ENCODE measurements at regions not wholly inside any gene's neighbourhood (a gene's known extent, or its start where the extent isn't known, plus 50 kb on each side); places are given as distances from the start of the nearest gene placed in this dataset.

DNA sequence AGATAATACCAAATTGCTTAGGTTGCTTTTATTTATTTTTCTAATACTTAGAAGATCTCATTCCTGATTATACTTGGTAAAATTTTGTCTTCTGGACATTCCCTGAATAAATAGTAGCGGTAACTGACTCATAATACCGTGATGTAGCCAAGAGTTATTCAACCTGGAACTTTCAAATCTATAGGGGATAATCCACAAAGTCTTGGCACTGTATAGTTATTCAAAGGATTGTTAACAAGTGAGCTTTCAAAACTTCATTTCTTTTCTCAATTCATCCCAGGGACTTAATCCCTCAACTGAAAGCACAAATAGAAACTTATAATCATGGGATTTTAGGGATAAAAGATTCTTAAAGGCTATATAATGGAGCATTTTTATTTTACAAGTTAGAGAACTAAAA, 1383.3 kb downstream of the FAM133A start:
- Histone ChIP-seq H3K4me2 (ENCODE audit: unreplicated experiment) (peak overlapping the region; percentile 28), H3F3A (ENCODE audit: insufficient read depth) (0 out of 2 replicates have a peak, but pooled peaks cover 11% of the 10 kb centered on the region), H3K9me3 (ENCODE audit: low read depth) (no peaks in the 10 kb centered on the region), H2AFZ (peak overlapping the region; percentile 35; the same call in 1 of the 2 replicates), H3K27ac (no peak overlapping the region), H3K9me2 (ENCODE audit: insufficient read depth) (no peaks in the 10 kb centered on the region), H3K36me3 (ENCODE audit: low read depth) (no peaks in the 10 kb centered on the region), H4K20me1 (ENCODE audit: insufficient read depth) (no peaks in the 10 kb centered on the region), H3K79me2 (ENCODE audit: insufficient read depth) (no peaks in the 10 kb centered on the region), H3K27me3 (replicated peaks; ENCODE audit: insufficient read depth) (no peaks in the 10 kb centered on the region), H3K4me1 (ENCODE audit: insufficient read depth) (peaks cover 46% of the 10 kb centered on the region), H3K4me3 (no peak overlapping the region), H3K9ac (no peak overlapping the region)
- no peak for TF ChIP-seq EZH2phosphoT487 (IDR thresholded peaks at IDR 0.05; ENCODE audit: insufficient read depth, low read depth)
- TF ChIP-seq EZH2 (IDR thresholded peaks at IDR 0.05; ENCODE audit: insufficient read depth, poor library complexity, severe bottlenecking), result no peak
- in situ Hi-C loops (cut with MboI), result no loop called here
- peak; percentile 22 for DNase-seq
- 3 to 24% methylated on average over 2 of the region's 2 CpGs for whole genome bisulfite sequencing, 2 experiments (ENCODE audit: low coverage in 1 of 2, low lambda C conversion rate in 2 of 2, missing lambda C conversion rate in 2 of 2)

DNA sequence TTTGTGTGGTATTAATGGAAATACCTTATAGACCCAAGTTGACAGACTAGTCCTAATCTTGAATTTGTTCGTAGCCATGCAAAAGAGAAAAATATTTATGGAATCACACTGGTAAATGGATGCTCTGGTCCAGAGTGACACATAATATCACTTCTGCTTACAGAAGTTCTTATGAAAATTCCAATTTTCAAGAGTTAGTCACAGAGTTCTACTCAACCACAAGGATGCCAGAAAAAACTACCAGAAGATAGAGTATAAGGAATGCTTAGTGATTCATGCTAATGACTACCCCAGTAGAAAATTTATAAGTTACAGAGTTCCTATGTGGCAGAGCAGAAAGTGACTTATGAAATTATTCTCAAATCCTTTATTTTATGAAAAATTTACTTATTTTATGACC, 1384.8 kb downstream of the FAM133A start:
- Histone ChIP-seq H3F3A (ENCODE audit: insufficient read depth) (0 out of 2 replicates have a peak, but pooled peaks cover 11% of the 10 kb centered on the region), H3K79me2 (ENCODE audit: insufficient read depth) (no peaks in the 10 kb centered on the region), H3K9me3 (ENCODE audit: low read depth) (no peaks in the 10 kb centered on the region), H3K36me3 (ENCODE audit: low read depth) (no peaks in the 10 kb centered on the region), H4K20me1 (ENCODE audit: insufficient read depth) (no peaks in the 10 kb centered on the region), H3K27me3 (replicated peaks; ENCODE audit: insufficient read depth) (no peaks in the 10 kb centered on the region), H3K4me3 (no peak overlapping the region), H3K4me1 (ENCODE audit: insufficient read depth) (peaks cover 51% of the 10 kb centered on the region), H3K4me2 (ENCODE audit: unreplicated experiment) (peak overlapping the region; percentile 53), H3K9ac (no peak overlapping the region), H2AFZ (no peak overlapping the region), H3K9me2 (ENCODE audit: insufficient read depth) (no peaks in the 10 kb centered on the region), H3K27ac (peak overlapping the region; percentile 67)
- whole genome bisulfite sequencing, 2 experiments (ENCODE audit: low coverage in 1 of 2, low lambda C conversion rate in 2 of 2, missing lambda C conversion rate in 2 of 2), result 0 to 20% methylated on average over 1 of the region's 1 CpG
- TF ChIP-seq EZH2phosphoT487 (IDR thresholded peaks at IDR 0.05; ENCODE audit: insufficient read depth, low read depth) (no peak), EZH2 (IDR thresholded peaks at IDR 0.05; ENCODE audit: insufficient read depth, poor library complexity, severe bottlenecking) (no peak)
- peak; percentile 77 for DNase-seq
- in situ Hi-C loops (cut with MboI), result no loop called here

DNA sequence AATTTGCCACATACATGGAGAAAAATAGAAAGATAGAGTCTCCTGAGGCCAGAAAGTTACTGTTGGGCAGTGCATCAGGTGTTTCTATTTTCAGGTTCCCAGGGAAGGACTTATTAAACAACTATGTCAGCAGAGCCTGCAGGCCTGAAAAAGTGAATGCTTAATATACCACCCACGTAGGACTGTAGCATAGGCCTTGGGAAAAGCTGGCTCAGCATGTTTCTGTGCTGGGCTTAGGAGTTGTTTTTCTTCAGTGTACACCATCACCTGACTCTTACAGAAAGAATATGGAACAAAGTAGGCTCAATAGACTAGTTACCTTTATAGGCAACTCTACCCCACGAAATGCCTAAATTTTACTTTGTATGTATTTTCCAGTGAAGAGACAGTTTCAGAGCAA, 1385.9 kb downstream of the FAM133A start:
- H3K4me1 ChIP-seq (ENCODE audit: insufficient read depth), result peaks cover 54% of the 10 kb centered on the region
- no peak overlapping the region; the same call in 1 of the 2 replicates for H3K27ac ChIP-seq
- DNase-seq, result peak; percentile 18
- WGBS, 2 experiments (ENCODE audit: low coverage in 1 of 2, low lambda C conversion rate in 2 of 2, missing lambda C conversion rate in 2 of 2), result 0 to 8% methylated on average over 2 of the region's 2 CpGs
- no peaks in the 10 kb centered on the region for H3K9me3 ChIP-seq (ENCODE audit: low read depth)
- H3K36me3 ChIP-seq (ENCODE audit: low read depth), result no peaks in the 10 kb centered on the region
- no peaks in the 10 kb centered on the region for H3K9me2 ChIP-seq (ENCODE audit: insufficient read depth)
- no peak overlapping the region for H3K4me3 ChIP-seq
- H3K9ac ChIP-seq, result no peak overlapping the region
- no peak overlapping the region for H2AFZ ChIP-seq
- H4K20me1 ChIP-seq (ENCODE audit: insufficient read depth), result no peaks in the 10 kb centered on the region
- H3K79me2 ChIP-seq (ENCODE audit: insufficient read depth), result no peaks in the 10 kb centered on the region
- TF ChIP-seq EZH2phosphoT487 (IDR thresholded peaks at IDR 0.05; ENCODE audit: insufficient read depth, low read depth), result no peak
- TF ChIP-seq EZH2 (IDR thresholded peaks at IDR 0.05; ENCODE audit: insufficient read depth, poor library complexity, severe bottlenecking), result no peak
- in situ Hi-C loops (cut with MboI), result no loop called here
- H3K27me3 ChIP-seq (replicated peaks; ENCODE audit: insufficient read depth), result no peaks in the 10 kb centered on the region
- H3F3A ChIP-seq (ENCODE audit: insufficient read depth), result 0 out of 2 replicates have a peak, but pooled peaks cover 11% of the 10 kb centered on the region
- no peak overlapping the region for H3K4me2 ChIP-seq (ENCODE audit: unreplicated experiment)

DNA sequence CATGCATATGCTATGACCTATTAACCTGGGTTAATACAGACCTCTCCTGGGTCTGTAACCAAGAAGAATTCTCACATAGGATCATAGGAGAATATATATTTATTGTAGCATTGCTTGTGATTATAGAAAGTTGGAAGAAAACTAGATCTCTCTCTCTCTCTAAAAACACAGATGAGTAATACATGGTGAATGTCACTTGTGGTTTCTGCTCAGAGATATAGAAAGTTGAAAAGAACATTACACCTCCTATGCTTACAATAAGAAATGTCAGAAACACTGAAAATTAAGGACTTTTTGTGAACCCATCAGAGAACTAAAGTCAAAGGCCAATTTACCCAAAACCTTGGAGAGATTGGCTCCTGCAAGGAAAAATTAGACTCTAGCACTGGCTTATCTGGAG, 1389.5 kb downstream of the FAM133A start:
- Histone ChIP-seq H3K27me3 (replicated peaks; ENCODE audit: insufficient read depth) (no peaks in the 10 kb centered on the region), H2AFZ (no peak overlapping the region), H3K79me2 (ENCODE audit: insufficient read depth) (no peaks in the 10 kb centered on the region), H3K36me3 (ENCODE audit: low read depth) (no peaks in the 10 kb centered on the region), H3K9me3 (ENCODE audit: low read depth) (no peaks in the 10 kb centered on the region), H3F3A (ENCODE audit: insufficient read depth) (0 out of 2 replicates have a peak, but pooled peaks cover 1% of the 10 kb centered on the region), H3K4me3 (no peak overlapping the region), H3K27ac (no peak overlapping the region), H3K4me2 (ENCODE audit: unreplicated experiment) (peak overlapping the region; percentile 42), H3K4me1 (ENCODE audit: insufficient read depth) (peaks cover 31% of the 10 kb centered on the region), H3K9ac (no peak overlapping the region), H4K20me1 (ENCODE audit: insufficient read depth) (no peaks in the 10 kb centered on the region), H3K9me2 (ENCODE audit: insufficient read depth) (no peaks in the 10 kb centered on the region)
- peak; percentile 29 for DNase-seq
- in situ Hi-C loops (cut with MboI), result no loop called here
- TF ChIP-seq EZH2 (IDR thresholded peaks at IDR 0.05; ENCODE audit: insufficient read depth, poor library complexity, severe bottlenecking), result no peak
- no peak for TF ChIP-seq EZH2phosphoT487 (IDR thresholded peaks at IDR 0.05; ENCODE audit: insufficient read depth, low read depth)

DNA sequence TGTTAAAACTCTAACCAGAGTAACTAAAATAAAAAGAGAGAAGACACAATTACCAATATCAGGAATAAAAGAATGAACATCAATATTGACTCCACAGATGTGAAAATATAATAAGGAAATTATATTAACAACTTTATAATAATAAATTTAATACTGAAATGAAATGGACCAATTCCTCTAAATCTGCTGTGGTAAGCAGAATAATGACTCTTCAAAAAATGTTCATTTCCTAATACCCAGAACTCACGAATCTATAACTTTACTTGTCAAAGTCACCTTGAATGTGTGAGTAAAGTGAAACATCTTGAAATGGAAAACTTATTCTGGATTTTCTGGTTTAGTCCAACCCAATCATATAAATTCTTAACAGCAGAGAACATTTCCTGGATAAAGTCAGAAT, 1391.1 kb downstream of the FAM133A start:
- H3K4me2 ChIP-seq (ENCODE audit: unreplicated experiment), result no peak overlapping the region
- in situ Hi-C loops (cut with MboI), result no loop called here
- no peak overlapping the region for H3K27ac ChIP-seq
- no peaks in the 10 kb centered on the region for H4K20me1 ChIP-seq (ENCODE audit: insufficient read depth)
- H3F3A ChIP-seq (ENCODE audit: insufficient read depth), result no peaks in the 10 kb centered on the region
- H3K4me1 ChIP-seq (ENCODE audit: insufficient read depth), result peaks cover 19% of the 10 kb centered on the region
- DNase-seq, result no peak
- 23 to 37% methylated on average over 1 of the region's 1 CpG for WGBS, 2 experiments (ENCODE audit: low coverage in 1 of 2, low lambda C conversion rate in 2 of 2, missing lambda C conversion rate in 2 of 2)
- H3K27me3 ChIP-seq (replicated peaks; ENCODE audit: insufficient read depth), result no peaks in the 10 kb centered on the region
- no peak for TF ChIP-seq EZH2phosphoT487 (IDR thresholded peaks at IDR 0.05; ENCODE audit: insufficient read depth, low read depth)
- TF ChIP-seq EZH2 (IDR thresholded peaks at IDR 0.05; ENCODE audit: insufficient read depth, poor library complexity, severe bottlenecking), result no peak
- no peaks in the 10 kb centered on the region for H3K9me2 ChIP-seq (ENCODE audit: insufficient read depth)
- H3K9me3 ChIP-seq (ENCODE audit: low read depth), result no peaks in the 10 kb centered on the region
- H3K36me3 ChIP-seq (ENCODE audit: low read depth), result no peaks in the 10 kb centered on the region
- no peak overlapping the region for H3K4me3 ChIP-seq
- no peak overlapping the region for H3K9ac ChIP-seq
- no peaks in the 10 kb centered on the region for H3K79me2 ChIP-seq (ENCODE audit: insufficient read depth)
- no peak overlapping the region for H2AFZ ChIP-seq

All from GM23248 (cell line).